GM23338 (cell line): ENCODE measurements at regions not wholly inside any gene's neighbourhood (a gene's known extent, or its start where the extent isn't known, plus 50 kb on each side); places are given as distances from the start of the nearest gene placed in this dataset.

Experiments
- CREB1 ChIP-seq: fragments of 250-450 bp; sonication (Bioruptor Pico); IDR thresholded peaks from 2 replicates; pipeline ENCODE4 v1.5.0; 2020; ENCODE audit warnings: low read depth, mild to moderate bottlenecking, moderate library complexity
- EZH2 ChIP-seq: fragments of 200-600 bp; sonication (generic); IDR thresholded peaks from one replicate; pipeline ENCODE4 v1.8.0; 2017; ENCODE audit warnings: antibody characterized with exemption, mild to moderate bottlenecking, low read depth; ENCODE audit not compliant: unreplicated experiment
- EZH2phosphoT487 ChIP-seq: fragments of 200-600 bp; sonication (generic); IDR thresholded peaks from one replicate; pipeline ENCODE4 v1.8.1; 2018; ENCODE audit warnings: antibody characterized with exemption; ENCODE audit not compliant: unreplicated experiment
- JUNB ChIP-seq: IDR thresholded peaks from one replicate; pipeline ENCODE4 v1.6.1; 2016; ENCODE audit warnings: antibody characterized with exemption; ENCODE audit not compliant: unreplicated experiment
- POLR2AphosphoS5 ChIP-seq: IDR thresholded peaks from 2 replicates; pipeline ENCODE4 v1.6.1; 2016; ENCODE audit warnings: antibody characterized with exemption, low read depth
- ZNF331 ChIP-seq: fragments of 250-450 bp; sonication (Bioruptor Pico); IDR thresholded peaks from 2 replicates; pipeline ENCODE4 v1.5.0; 2020; ENCODE audit warnings: low read depth, mild to moderate bottlenecking, moderate library complexity
- TF ChIP-seq, protein P1 (sequence below), 2 experiments: fragments of 200-600 bp in 1 of 2; sonication (generic) in 1 of 2; conservative IDR thresholded peaks; 2 replicates each; pipeline versions ENCODE4 v1.5.1 to v1.6.1; 2016 to 2017; ENCODE audit warnings: antibody characterized with exemption in 2 of 2, low read depth in 2 of 2, mild to moderate bottlenecking in 2 of 2, moderate library complexity in 1 of 2
- TF ChIP-seq, protein P2 (sequence below): IDR thresholded peaks from one replicate; pipeline ENCODE4 v1.6.1; 2018; ENCODE audit warnings: antibody characterized with exemption; ENCODE audit not compliant: unreplicated experiment

DNA sequence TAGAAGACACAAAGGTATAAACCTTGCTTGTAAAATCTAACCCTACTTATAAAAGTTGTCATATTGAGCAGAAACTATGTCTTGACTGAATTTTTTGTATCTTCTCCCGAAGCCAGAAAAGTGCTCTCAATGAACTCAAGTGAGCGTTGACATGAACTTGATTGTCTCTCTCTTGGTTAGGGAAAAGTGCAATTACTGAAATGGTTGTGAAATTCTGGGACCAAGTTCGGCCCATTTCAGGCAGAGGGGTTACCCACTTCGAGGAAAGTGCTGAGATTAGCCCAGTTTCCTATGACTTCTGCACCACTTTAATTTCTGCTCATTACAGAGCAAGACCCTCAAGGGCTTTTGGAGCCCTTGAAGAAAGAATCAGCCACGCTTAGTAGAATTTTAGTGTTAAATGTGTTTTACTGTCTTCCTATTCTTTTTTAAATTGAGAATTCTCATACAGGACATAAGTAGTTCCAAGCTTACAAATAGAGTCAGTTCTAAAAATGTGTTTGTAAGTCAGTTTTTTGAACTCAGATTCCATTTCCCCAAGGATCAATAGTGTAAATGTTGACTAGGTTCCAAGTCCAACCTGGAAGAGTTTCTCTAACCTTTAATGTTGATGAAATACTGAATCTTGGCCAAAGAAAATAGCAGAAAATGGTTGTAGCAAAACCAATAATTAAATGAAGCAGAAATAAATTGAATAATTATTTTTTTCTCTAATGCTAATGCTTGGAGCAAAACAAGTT is 125.7 kb upstream of the ACSL4 start:
- TF ChIP-seq JUNB = no peak
- TF ChIP-seq, protein P1, sequence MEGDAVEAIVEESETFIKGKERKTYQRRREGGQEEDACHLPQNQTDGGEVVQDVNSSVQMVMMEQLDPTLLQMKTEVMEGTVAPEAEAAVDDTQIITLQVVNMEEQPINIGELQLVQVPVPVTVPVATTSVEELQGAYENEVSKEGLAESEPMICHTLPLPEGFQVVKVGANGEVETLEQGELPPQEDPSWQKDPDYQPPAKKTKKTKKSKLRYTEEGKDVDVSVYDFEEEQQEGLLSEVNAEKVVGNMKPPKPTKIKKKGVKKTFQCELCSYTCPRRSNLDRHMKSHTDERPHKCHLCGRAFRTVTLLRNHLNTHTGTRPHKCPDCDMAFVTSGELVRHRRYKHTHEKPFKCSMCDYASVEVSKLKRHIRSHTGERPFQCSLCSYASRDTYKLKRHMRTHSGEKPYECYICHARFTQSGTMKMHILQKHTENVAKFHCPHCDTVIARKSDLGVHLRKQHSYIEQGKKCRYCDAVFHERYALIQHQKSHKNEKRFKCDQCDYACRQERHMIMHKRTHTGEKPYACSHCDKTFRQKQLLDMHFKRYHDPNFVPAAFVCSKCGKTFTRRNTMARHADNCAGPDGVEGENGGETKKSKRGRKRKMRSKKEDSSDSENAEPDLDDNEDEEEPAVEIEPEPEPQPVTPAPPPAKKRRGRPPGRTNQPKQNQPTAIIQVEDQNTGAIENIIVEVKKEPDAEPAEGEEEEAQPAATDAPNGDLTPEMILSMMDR (conservative IDR thresholded peaks at IDR 0.05; ENCODE audit: low read depth in 2 of 2) = no peak
- TF ChIP-seq POLR2AphosphoS5 = no peak
- no peak for TF ChIP-seq EZH2
- no peak for TF ChIP-seq EZH2phosphoT487
- TF ChIP-seq, protein P2, sequence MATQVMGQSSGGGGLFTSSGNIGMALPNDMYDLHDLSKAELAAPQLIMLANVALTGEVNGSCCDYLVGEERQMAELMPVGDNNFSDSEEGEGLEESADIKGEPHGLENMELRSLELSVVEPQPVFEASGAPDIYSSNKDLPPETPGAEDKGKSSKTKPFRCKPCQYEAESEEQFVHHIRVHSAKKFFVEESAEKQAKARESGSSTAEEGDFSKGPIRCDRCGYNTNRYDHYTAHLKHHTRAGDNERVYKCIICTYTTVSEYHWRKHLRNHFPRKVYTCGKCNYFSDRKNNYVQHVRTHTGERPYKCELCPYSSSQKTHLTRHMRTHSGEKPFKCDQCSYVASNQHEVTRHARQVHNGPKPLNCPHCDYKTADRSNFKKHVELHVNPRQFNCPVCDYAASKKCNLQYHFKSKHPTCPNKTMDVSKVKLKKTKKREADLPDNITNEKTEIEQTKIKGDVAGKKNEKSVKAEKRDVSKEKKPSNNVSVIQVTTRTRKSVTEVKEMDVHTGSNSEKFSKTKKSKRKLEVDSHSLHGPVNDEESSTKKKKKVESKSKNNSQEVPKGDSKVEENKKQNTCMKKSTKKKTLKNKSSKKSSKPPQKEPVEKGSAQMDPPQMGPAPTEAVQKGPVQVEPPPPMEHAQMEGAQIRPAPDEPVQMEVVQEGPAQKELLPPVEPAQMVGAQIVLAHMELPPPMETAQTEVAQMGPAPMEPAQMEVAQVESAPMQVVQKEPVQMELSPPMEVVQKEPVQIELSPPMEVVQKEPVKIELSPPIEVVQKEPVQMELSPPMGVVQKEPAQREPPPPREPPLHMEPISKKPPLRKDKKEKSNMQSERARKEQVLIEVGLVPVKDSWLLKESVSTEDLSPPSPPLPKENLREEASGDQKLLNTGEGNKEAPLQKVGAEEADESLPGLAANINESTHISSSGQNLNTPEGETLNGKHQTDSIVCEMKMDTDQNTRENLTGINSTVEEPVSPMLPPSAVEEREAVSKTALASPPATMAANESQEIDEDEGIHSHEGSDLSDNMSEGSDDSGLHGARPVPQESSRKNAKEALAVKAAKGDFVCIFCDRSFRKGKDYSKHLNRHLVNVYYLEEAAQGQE = no peak
- no peak for TF ChIP-seq CREB1
- no peak for TF ChIP-seq ZNF331 (CRISPR knock-in tag)
